ENCODE measurements at regions not wholly inside any gene's neighbourhood (a gene's known extent, or its start where the extent isn't known, plus 50 kb on each side); places are given as distances from the start of the nearest gene placed in this dataset.
"Not testable (repeated sequence)": the region's sequence is repeated elsewhere in the genome, so short reads cannot be mapped to it uniquely, and the experiment has no call there.

DNA sequence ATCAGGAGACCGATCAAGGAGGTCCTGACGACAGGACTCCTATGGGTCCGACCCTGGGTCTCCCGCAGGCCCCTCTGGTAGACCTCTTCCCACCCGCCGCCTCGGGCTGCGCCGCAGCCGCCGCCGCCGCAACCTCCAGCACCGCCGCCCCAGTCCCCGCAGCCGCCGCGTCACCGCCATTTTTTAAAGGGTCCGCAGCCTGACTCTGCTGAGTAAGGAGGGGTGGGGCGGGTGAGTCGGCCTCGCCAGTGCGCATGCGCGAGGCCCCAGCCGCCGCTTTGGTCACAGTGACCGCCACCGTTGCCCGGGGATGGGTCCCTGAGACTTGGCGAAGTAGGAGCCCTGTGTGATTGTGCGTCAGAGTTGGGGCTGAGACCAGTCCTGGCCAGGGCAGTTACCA lies 1401.9 kb upstream of the PCDH10 start:
- DNase-seq; H3K9me3 ChIP-seq (ENCODE audit: control insufficient read depth, insufficient read depth, low read length); H3K4me2 ChIP-seq (ENCODE audit: low read depth, low read length); in situ Hi-C loops (cut with MboI; ENCODE audit: low sequenced_read_pairs); H3K18ac ChIP-seq (ENCODE audit: low read depth, low read length); H2BK15ac ChIP-seq (ENCODE audit: low read depth, low read length); H3K14ac ChIP-seq (replicated peaks; ENCODE audit: low read depth, low read length); H2BK20ac ChIP-seq (ENCODE audit: low read depth, low read length); H2AK9ac ChIP-seq (replicated peaks; ENCODE audit: low read depth, low read length, poor library complexity); H3K9me1 ChIP-seq (ENCODE audit: insufficient read depth, low read length); H3K4me1 ChIP-seq (ENCODE audit: control insufficient read depth, insufficient read depth, low read length); BruUV-seq (replicated peaks); H3K56ac ChIP-seq (ENCODE audit: extremely low read depth, insufficient read depth, low read length); H3K23ac ChIP-seq (ENCODE audit: low read depth, low read length); dilution Hi-C loops (cut with HindIII; ENCODE audit: low sequenced_read_pairs, unreplicated experiment); H4K91ac ChIP-seq (ENCODE audit: insufficient read depth, low read depth, low read length); H2AFZ ChIP-seq (replicated peaks; ENCODE audit: low read length, poor library complexity); CTCF ChIA-PET; H3K27me3 ChIP-seq (ENCODE audit: control insufficient read depth, insufficient read depth, low read length); H3K9ac ChIP-seq (ENCODE audit: low read depth, low read length); H2AK5ac ChIP-seq (ENCODE audit: low read depth, low read length); ATAC-seq (ENCODE audit: low read depth); H4K20me1 ChIP-seq (ENCODE audit: insufficient read depth, low read length); H3K79me1 ChIP-seq (ENCODE audit: low read depth in 1 of 2, low read length in 2 of 2); intact Hi-C loops (cut with micrococcal nuclease); H4K5ac ChIP-seq (ENCODE audit: low read depth, low read length); H2BK120ac ChIP-seq (ENCODE audit: low read depth, low read length); H3K36me3 ChIP-seq (ENCODE audit: control insufficient read depth, insufficient read depth, low read length); H3K4ac ChIP-seq (ENCODE audit: low read depth, low read length); H4K8ac ChIP-seq (ENCODE audit: low read depth in 2 of 2, low read length in 2 of 2); H3K27ac ChIP-seq (ENCODE audit: insufficient read depth, low read length); H3K4me3 ChIP-seq (ENCODE audit: insufficient read depth, low read depth, low read length); H2BK5ac ChIP-seq (ENCODE audit: low read depth, low read length, poor library complexity, severe bottlenecking); POLR2A ChIA-PET (ENCODE audit: unreplicated experiment): not testable (repeated sequence)
- no CpG with 5 or more reads among the region's 34 CpGs for WGBS, 2 experiments (ENCODE audit: extremely low coverage in 2 of 2, insufficient read length in 1 of 2)

DNA sequence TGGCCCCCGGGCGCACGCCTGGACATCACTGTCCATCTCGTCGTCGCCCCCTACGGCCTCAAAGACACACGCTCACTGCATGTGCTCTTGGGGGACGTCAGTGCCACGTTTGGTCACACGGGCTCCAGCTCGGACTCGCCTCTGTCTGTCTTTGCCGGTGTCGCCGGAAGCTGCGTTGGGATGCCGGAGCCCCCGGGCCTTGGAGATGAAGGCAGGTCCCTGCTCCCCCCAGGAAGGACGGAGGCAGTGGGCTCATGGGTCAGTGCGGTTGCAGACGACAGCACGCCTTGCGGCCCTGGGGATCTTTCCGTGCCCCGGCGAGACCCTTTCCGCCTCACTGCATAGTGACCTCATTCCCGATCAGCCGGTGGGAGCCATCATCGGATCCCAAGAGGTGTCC lies 1399.9 kb upstream of the PCDH10 start:
- in situ Hi-C loops (cut with MboI; ENCODE audit: low sequenced_read_pairs); ATAC-seq (ENCODE audit: low read depth); H3K9me3 ChIP-seq (ENCODE audit: control insufficient read depth, insufficient read depth, low read length); H2AK5ac ChIP-seq (ENCODE audit: low read depth, low read length); intact Hi-C loops (cut with micrococcal nuclease); H4K8ac ChIP-seq (ENCODE audit: low read depth in 2 of 2, low read length in 2 of 2); H3K36me3 ChIP-seq (ENCODE audit: control insufficient read depth, insufficient read depth, low read length); H3K79me1 ChIP-seq (ENCODE audit: low read depth in 1 of 2, low read length in 2 of 2); H3K56ac ChIP-seq (ENCODE audit: extremely low read depth, insufficient read depth, low read length); H3K23ac ChIP-seq (ENCODE audit: low read depth, low read length); H3K4me1 ChIP-seq (ENCODE audit: control insufficient read depth, insufficient read depth, low read length); H2BK20ac ChIP-seq (ENCODE audit: low read depth, low read length); BruUV-seq (replicated peaks); dilution Hi-C loops (cut with HindIII; ENCODE audit: low sequenced_read_pairs, unreplicated experiment); H2BK120ac ChIP-seq (ENCODE audit: low read depth, low read length); POLR2A ChIA-PET (ENCODE audit: unreplicated experiment); H2BK15ac ChIP-seq (ENCODE audit: low read depth, low read length); H3K27ac ChIP-seq (ENCODE audit: insufficient read depth, low read length); H4K20me1 ChIP-seq (ENCODE audit: insufficient read depth, low read length); H4K91ac ChIP-seq (ENCODE audit: insufficient read depth, low read depth, low read length); H3K14ac ChIP-seq (replicated peaks; ENCODE audit: low read depth, low read length); H3K27me3 ChIP-seq (ENCODE audit: control insufficient read depth, insufficient read depth, low read length); H2AFZ ChIP-seq (replicated peaks; ENCODE audit: low read length, poor library complexity); H3K9me1 ChIP-seq (ENCODE audit: insufficient read depth, low read length); CTCF ChIA-PET; H2AK9ac ChIP-seq (replicated peaks; ENCODE audit: low read depth, low read length, poor library complexity); H3K9ac ChIP-seq (ENCODE audit: low read depth, low read length); H3K4me3 ChIP-seq (ENCODE audit: insufficient read depth, low read depth, low read length); H3K4ac ChIP-seq (ENCODE audit: low read depth, low read length); H4K5ac ChIP-seq (ENCODE audit: low read depth, low read length); H3K18ac ChIP-seq (ENCODE audit: low read depth, low read length); DNase-seq; H3K4me2 ChIP-seq (ENCODE audit: low read depth, low read length); H2BK5ac ChIP-seq (ENCODE audit: low read depth, low read length, poor library complexity, severe bottlenecking): not testable (repeated sequence)
- no CpG with 5 or more reads among the region's 31 CpGs for WGBS, 2 experiments (ENCODE audit: extremely low coverage in 2 of 2, insufficient read length in 1 of 2)

All from IMR-90 (cell line).